OCI-LY3 (cell line): ENCODE measurements at regions not wholly inside any gene's neighbourhood (a gene's known extent, or its start where the extent isn't known, plus 50 kb on each side); places are given as distances from the start of the nearest gene placed in this dataset.

Source experiments
- H2AFZ ChIP-seq: fragments of 200-600, 300-600 bp; shearing (Covaris generic); 2 replicates; pipeline ENCODE4 v1.6.0; 2014; ENCODE audit warnings: antibody characterized with exemption, low read depth, low read length
- H3K27ac ChIP-seq: fragments of 200-600, 300-600 bp; sonication (generic); 2 replicates; pipeline ENCODE4 v1.5.1; 2014; ENCODE audit warnings: mild to moderate bottlenecking, low read length, moderate library complexity, mixed read lengths
- H3K27me3 ChIP-seq: fragments of 200-600, 300-600 bp; sonication (generic); 2 replicates; pipeline ENCODE4 v1.6.1; 2014; ENCODE audit warnings: low read depth, low read length, mixed read lengths
- H3K36me3 ChIP-seq: fragments of 200-600, 300-600 bp; sonication (generic); replicated peaks from 2 replicates; pipeline ENCODE3; 2014; ENCODE audit warnings: low read depth, low read length, mixed read lengths
- H3K4me1 ChIP-seq: fragments of 300-600, 200-600 bp; sonication (generic); 2 replicates; pipeline ENCODE4 v1.6.1; 2014; ENCODE audit warnings: low read length, mixed read lengths
- H3K4me2 ChIP-seq: fragments of 200-600, 300-600 bp; sonication (generic); 2 replicates; pipeline ENCODE4 v1.6.1; 2014; ENCODE audit warnings: low read length, mixed read lengths
- H3K4me3 ChIP-seq: fragments of 300-600, 200-600 bp; sonication (generic); 2 replicates; pipeline ENCODE4 v1.5.1; 2014; ENCODE audit warnings: antibody characterized with exemption, mild to moderate bottlenecking, low read length, moderate library complexity
- H3K79me2 ChIP-seq: fragments of 300-600, 200-600 bp; shearing (Covaris generic); 2 replicates; pipeline ENCODE4 v1.6.1; 2014; ENCODE audit warnings: mild to moderate bottlenecking, low read length, mixed read lengths
- H3K9ac ChIP-seq: fragments of 300-600, 200-600 bp; shearing (Covaris generic); 2 replicates; pipeline ENCODE4 v1.6.0; 2014; ENCODE audit warnings: mild to moderate bottlenecking, low read length, moderate library complexity
- H3K9me3 ChIP-seq: fragments of 200-600, 300-600 bp; shearing (Covaris generic); 2 replicates; pipeline ENCODE4 v1.6.1; 2014; ENCODE audit warnings: low read length, mixed read lengths; ENCODE audit not compliant: insufficient read depth
- H4K20me1 ChIP-seq: fragments of 200-600, 300-600 bp; sonication (generic); 2 replicates; pipeline ENCODE4 v1.6.1; 2016; ENCODE audit warnings: low read length, mixed read lengths; ENCODE audit not compliant: insufficient read depth
- EZH2phosphoT487 ChIP-seq: fragments of 200-600 bp; shearing (Covaris generic); IDR thresholded peaks from 2 replicates; pipeline ENCODE4 v1.6.1; 2018; ENCODE audit warnings: antibody characterized with exemption, mixed run types, low read depth
- TF ChIP-seq, protein P1 (sequence below): fragments of 200-600, 300-600 bp; sonication (generic); IDR thresholded peaks from 2 replicates; pipeline ENCODE4 v1.5.1; 2014; ENCODE audit warnings: antibody characterized with exemption, low read length, low read depth

DNA sequence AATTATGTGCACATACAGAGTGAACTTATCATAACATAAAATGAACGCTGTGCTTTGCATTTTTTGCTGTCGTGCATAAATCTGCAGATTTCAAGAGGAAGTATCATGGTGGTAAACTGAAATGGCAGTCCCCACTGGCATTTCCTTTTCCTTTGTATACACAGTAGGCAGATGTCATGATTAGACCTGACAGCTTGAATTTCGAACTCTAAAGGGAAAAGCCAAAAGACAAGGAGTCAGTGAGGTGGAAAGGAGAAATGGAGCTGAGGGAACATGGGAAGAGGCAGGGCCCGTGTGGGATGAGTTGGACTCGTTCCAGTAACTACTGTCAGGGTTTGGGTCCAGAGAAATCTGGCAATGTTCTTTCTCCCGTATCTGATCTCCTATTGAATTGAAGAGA, 454.1 kb upstream of the SGCG start:
- no peaks in the 10 kb centered on the region for H3K4me1 ChIP-seq
- no peak overlapping the region for H3K4me2 ChIP-seq
- no peaks in the 10 kb centered on the region for H3K9me3 ChIP-seq
- no peak overlapping the region for H3K9ac ChIP-seq
- H4K20me1 ChIP-seq = no peaks in the 10 kb centered on the region
- no peaks in the 10 kb centered on the region for H3K79me2 ChIP-seq
- H3K36me3 ChIP-seq = no peaks in the 10 kb centered on the region
- no peak overlapping the region for H2AFZ ChIP-seq
- TF ChIP-seq EZH2phosphoT487 = no peak
- TF ChIP-seq, protein P1, sequence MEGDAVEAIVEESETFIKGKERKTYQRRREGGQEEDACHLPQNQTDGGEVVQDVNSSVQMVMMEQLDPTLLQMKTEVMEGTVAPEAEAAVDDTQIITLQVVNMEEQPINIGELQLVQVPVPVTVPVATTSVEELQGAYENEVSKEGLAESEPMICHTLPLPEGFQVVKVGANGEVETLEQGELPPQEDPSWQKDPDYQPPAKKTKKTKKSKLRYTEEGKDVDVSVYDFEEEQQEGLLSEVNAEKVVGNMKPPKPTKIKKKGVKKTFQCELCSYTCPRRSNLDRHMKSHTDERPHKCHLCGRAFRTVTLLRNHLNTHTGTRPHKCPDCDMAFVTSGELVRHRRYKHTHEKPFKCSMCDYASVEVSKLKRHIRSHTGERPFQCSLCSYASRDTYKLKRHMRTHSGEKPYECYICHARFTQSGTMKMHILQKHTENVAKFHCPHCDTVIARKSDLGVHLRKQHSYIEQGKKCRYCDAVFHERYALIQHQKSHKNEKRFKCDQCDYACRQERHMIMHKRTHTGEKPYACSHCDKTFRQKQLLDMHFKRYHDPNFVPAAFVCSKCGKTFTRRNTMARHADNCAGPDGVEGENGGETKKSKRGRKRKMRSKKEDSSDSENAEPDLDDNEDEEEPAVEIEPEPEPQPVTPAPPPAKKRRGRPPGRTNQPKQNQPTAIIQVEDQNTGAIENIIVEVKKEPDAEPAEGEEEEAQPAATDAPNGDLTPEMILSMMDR = no peak
- H3K27ac ChIP-seq = no peak overlapping the region
- no peak overlapping the region for H3K4me3 ChIP-seq
- H3K27me3 ChIP-seq = no peaks in the 10 kb centered on the region

DNA sequence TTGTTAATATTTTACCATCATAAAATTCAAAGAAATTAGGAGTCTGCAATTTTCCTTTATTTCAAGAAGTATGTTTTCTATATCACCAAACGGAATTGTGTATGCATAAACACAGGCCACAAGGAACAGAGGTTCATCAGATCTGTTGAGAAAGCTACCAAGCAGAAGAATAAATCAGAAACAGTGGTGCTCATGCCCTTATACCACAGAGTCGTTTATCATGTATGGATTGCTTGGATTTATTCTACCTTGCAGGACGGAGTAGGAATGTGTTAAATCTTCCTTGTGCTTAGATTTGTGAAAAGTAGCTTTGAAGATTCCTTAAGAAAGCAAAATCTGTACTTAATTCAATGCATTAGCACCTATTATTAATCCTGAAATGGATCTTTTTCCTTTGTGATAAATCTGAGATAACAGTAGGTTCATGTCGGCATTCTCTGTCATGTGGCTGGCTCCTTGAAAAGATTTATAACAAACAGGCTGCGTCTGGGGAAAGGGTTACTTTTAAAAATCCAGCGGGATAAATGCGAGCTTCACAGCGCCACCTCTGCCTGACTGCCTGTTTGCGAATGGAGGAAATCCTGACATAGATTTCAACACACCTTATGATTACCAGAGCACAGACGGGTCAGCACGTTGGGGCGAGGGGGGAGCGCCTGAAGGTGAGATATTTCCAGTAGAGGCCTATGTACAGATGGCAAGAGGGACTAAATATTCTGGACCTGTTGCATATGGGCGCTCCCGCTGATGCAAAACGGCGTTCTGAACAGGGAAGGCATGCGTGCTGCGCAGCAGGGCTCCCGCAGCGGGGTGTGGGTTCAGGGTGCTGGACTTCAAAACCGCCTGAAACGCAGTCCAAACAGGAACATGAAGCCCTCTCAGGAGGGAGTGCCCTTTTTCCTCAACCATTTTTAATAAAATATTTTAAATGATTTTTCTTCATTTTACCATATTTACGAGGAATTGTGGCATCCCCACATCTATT, 445.5 kb upstream of the SGCG start:
- H2AFZ ChIP-seq = no peak overlapping the region
- no peak for TF ChIP-seq EZH2phosphoT487
- TF ChIP-seq, protein P1 = no peak
- no peak overlapping the region for H3K27ac ChIP-seq
- H3K27me3 ChIP-seq = no peaks in the 10 kb centered on the region
- no peaks in the 10 kb centered on the region for H3K4me1 ChIP-seq
- H3K4me3 ChIP-seq = no peak overlapping the region
- no peaks in the 10 kb centered on the region for H3K79me2 ChIP-seq
- H3K9ac ChIP-seq = no peak overlapping the region
- H3K4me2 ChIP-seq = no peak overlapping the region
- H3K9me3 ChIP-seq = no peaks in the 10 kb centered on the region
- H4K20me1 ChIP-seq = no peaks in the 10 kb centered on the region
- H3K36me3 ChIP-seq = no peaks in the 10 kb centered on the region

DNA sequence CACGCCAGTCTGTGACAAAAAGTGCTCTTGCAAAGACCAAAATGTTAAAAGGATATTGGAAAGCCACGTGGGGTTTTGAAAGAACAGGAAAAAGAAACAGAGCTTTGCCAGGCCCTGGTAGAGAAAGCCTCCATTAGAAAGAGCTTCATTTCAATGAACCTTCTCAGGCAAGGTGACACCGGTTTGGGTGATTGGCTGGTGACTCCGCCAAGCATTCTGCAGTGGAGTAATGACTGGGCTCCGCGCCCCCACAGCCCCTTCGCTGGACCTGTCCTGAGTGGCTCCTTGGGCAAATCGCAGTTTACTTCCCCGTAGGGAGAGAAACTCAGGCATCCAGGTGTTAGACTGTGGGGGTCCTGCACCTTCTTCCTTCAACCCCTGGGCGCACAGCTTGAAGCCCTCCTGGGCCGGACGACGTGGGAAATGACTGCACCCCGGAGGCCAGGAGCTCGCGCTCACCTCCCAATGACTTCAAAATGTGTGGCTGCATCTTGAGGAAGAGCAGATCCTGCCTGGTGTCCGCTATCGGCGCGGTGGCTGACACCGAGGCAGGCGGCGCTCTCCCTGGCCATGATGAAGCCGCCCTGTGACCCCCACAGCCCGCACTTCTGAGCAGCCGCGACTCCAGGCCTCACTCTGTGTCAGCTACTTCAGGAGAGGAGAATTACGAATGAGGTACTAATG, 444.6 kb upstream of the SGCG start:
- no peak overlapping the region for H2AFZ ChIP-seq
- no peaks in the 10 kb centered on the region for H3K36me3 ChIP-seq
- H3K27me3 ChIP-seq = no peaks in the 10 kb centered on the region
- H3K27ac ChIP-seq = no peak overlapping the region
- no peaks in the 10 kb centered on the region for H3K4me1 ChIP-seq
- no peaks in the 10 kb centered on the region for H4K20me1 ChIP-seq
- H3K79me2 ChIP-seq = no peaks in the 10 kb centered on the region
- H3K4me3 ChIP-seq = no peak overlapping the region
- no peak for TF ChIP-seq EZH2phosphoT487
- TF ChIP-seq, protein P1 = no peak
- H3K9ac ChIP-seq = no peak overlapping the region
- H3K9me3 ChIP-seq = no peaks in the 10 kb centered on the region
- no peak overlapping the region for H3K4me2 ChIP-seq

DNA sequence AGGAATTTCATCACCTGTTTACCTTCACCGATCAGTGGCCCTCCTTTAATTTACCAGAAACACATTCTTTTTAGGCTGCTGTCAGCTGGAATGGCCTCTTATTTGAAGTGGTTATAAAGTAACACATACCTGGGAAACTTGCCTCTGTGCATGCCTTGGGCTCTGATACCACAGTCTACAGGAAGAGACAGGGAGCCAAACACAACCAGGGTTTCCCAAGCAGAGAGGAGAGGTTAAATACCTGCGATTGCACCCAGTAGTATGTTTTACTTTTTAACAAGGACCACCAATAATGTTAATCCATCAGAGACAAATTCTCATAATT, 444.0 kb upstream of the SGCG start:
- Histone ChIP-seq H3K4me2 (no peak overlapping the region), H3K36me3 (no peaks in the 10 kb centered on the region), H3K27me3 (no peaks in the 10 kb centered on the region), H3K9ac (no peak overlapping the region), H3K9me3 (no peaks in the 10 kb centered on the region), H3K4me3 (no peak overlapping the region), H3K79me2 (no peaks in the 10 kb centered on the region), H3K4me1 (no peaks in the 10 kb centered on the region), H3K27ac (no peak overlapping the region), H2AFZ (no peak overlapping the region), H4K20me1 (no peaks in the 10 kb centered on the region)
- no peak for TF ChIP-seq EZH2phosphoT487
- TF ChIP-seq, protein P1 = no peak
